HG03457 (cell line): ENCODE measurements at regions not wholly inside any gene's neighbourhood (a gene's known extent, or its start where the extent isn't known, plus 50 kb on each side); places are given as distances from the start of the nearest gene placed in this dataset.
"Not testable (repeated sequence)": the region's sequence is repeated elsewhere in the genome, so short reads cannot be mapped to it uniquely, and the experiment has no call there.

Experiments used
- ATAC-seq: cut with Tn5 transposase; IDR thresholded peaks from one replicate; pipeline ENCODE4 v1.9.1; 2021; ENCODE audit warnings: moderate number of reproducible peaks; ENCODE audit not compliant: unreplicated experiment

DNA sequence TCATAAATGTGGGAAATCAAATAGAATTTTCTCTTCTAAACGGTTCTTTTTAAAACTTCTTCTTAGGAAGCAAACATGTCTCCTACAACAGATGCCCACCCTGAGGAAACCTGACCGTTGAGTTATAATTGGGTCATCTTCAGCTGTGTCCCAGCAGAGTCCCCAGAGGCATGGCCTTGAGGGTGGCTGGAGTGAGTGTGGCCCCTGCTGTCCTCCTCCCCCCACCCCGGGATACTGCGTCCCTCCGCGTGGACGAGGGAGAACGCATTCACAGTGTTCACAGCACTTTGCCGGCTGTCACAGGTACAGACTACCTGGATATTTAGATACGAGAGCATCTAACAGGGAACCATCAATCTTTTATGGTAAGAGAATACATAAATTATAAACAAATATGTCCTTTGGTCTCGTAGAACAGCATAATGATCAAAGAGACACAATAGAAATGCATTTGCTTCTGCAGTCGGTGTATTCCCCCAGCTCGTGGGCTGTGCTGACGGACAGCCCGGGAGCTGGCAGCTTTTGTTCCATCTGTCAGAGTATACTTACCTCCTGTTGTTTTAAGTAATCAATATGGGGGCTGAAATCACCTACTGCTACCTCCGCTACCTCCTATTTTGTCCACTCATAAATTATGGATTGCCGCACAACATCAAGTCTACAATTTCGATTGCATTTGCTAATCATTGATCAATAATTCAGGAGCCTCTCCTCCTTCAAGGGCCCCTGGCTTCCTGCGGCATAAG is 214.7 kb downstream of the IRX2 start:
- ATAC-seq: no peak

DNA sequence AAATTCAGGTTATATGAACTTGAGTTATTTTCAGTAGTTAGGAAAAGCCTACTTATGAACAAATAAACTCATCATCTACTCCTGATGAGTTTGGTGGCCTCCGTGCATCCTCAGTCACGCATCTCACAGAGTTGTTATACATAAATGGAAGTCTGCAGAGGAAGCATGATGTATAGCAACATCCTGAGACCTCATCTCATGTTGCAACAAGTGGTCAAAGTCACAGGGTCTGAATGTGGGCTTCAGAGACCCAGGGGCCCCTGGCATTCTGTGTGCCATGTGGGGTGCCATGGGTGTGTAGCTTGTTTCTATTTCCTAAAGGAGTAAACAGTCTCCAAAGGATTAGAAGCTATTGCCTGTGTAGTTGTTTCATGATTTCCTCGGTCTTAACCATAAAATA is 216.5 kb downstream of the IRX2 start:
- ATAC-seq: no peak

DNA sequence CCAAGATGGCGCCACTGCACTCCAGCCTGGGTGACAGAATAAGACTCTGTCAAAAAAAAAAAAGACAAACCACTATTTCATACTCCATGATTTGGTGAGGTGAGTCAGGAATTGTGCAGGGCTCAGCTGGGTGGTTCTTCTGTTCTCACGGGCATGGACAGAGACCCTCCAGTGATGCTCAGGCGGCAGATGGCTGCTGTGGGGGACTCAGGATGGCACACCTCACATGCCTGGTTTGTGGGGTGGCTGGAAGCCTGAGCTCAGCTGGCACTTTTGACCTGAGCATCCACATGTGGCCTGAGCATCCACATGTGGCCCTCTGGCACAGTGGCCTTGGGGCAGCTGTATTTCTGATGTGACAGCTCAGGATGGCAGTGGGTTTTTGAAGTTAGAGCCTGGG is 217.2 kb downstream of the IRX2 start:
- no peak for ATAC-seq

GRCh38 chr5:2533848-2534247 is 217.6 kb downstream of the IRX2 start:
- ATAC-seq: not testable (repeated sequence)

DNA sequence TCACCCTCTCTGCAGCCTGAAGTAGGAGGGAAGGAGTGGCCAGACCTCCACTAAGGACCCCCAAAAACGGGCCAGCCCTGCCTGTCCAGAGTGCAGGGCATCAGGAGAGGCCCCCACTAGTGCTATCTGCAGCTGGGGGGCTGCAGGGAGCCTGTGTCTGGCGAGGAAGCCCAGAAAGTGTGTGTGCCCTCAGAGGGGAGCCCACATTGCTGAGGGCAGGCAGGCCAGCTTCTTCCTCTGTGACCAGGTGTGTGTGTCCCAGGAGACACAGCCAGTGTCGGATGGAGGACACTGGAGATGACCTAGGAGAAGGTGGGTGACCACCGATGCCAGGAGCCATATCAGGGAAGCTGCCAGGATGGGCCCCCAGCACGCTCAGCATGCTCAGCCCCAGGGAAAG is 218.7 kb downstream of the IRX2 start:
- ATAC-seq: no peak

DNA sequence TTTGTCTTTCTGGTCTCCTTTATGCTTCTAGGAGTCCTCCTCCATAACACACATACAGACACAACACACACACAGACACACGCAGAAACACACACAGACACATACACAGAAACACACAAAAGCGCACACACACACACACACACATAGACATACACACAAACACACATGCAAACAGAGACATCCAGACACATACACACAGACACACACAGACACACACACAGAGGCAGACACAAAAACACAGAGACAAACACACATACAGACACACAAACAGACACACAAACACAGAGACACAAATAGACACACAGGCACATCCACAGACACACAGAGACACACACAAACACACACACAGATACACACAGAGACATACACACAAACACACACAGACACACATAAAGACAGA is 220.2 kb downstream of the IRX2 start:
- no peak for ATAC-seq

- no peak for ATAC-seq
Observed at GRCh38 chr5:2530609-2531008, 220.9 kb downstream of the IRX2 start.

DNA sequence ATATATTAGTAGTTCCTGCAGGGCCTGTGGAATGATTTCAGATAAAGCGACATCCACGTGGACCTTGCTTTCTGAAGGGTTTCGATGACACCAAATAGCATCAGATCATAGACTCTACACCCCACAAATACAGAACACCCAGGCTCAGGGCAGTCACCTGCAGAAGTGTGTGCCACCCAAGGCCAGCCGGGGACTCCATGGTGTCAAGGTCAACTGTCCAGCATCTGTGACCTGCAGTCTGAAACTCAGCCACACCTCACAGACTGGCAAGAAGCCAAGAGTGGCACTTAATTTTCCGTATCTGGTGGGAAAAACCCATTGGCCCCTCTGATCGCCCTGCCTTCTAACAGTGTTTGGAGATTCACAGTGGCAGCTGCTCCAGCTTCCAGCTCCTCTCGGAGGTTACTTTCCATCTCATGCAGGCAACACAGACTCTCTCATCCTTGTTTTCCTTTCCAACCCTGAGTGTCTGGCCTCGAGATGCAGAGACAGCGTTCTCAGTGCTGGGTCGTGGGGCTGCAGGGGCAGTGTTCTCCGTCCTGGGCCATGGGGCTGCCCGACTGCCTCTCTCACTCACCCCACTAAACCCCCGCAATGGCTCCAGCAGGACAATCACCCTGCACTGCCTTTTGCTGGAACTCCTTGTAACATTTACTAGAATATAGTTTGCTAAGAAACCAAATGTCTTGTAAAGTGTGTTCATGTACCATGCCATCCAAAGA is 221.9 kb downstream of the IRX2 start:
- no peak for ATAC-seq

- no peak for ATAC-seq
Observed at GRCh38 chr5:2525351-2525750, 226.1 kb downstream of the IRX2 start.

GRCh38 chr5:2524620-2525019 is 226.9 kb downstream of the IRX2 start:
- no peak for ATAC-seq

DNA sequence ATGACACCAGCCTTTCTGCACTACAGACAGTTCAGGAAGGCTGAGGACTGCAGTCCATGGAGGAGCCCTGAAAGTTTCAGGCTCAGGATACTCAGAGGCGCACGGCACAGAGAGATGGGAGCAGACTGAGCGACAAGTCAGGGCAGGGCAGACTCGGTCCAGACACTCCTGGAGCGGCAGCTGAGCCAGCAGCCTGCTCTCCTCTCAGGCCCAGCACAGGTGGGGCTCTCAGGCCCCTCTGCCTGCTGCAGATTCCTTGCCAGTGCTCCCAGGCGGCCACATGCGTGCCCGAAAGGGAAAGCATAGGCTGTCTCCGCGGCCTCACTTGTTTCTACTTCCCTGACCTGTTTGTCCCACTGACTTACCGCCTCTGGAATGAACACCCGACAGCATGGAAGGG is 228.3 kb downstream of the IRX2 start:
- no peak for ATAC-seq

- ATAC-seq: no peak
Observed at GRCh38 chr5:2522372-2522771, 229.1 kb downstream of the IRX2 start.

DNA sequence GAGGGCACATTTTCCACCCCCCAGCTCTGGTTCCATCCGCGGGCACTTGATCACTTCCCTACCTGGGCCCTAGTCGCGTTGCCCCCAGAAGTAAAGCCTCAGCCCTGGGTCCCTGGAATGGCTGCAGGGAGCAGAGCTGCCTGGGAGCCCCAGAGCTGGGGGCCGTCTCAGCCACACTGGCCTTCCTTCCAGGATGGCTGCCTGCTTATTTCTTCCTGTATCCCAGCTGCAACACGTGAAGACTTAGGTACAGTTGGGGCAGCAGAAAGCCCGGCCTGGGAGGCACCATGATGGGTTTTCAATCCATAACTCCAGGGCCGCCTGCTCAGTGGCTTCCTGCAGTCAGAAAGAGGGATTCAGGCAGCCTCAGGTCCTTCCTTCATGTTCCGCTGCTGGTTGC is 232.3 kb downstream of the IRX2 start:
- no peak for ATAC-seq

GRCh38 chr5:2517451-2517850 is 234.0 kb downstream of the IRX2 start:
- ATAC-seq: no peak

DNA sequence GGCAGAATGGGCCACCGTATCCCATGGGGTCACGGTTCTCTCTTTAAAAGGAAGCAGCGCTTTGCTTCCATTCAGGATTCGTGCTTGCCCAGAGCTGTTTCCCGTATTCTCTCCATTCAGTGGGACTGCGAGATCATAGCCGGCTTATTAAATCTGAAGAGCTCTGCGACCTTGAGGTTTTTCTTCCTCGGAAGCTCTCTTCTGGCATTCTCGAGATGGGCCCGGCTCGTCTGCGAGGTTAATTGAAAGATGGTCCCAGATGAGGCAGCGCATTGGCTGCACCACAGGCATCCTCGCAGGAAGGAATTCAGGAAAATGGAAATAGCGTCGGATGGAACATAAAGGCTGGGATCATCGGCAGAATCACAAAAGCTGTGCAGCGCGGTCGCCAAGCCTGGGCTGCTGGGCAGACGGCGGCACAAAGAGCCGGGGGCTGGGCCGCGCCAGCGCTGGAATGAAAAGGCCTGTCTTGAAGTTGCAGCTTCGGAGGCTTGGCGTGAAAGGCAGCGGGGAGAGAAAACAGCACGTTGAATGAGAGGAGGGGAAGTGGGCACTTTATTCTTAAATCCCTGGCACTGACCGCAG is 236.2 kb downstream of the IRX2 start:
- ATAC-seq: no peak

- no peak for ATAC-seq
Observed at GRCh38 chr5:2514484-2514883, 237.0 kb downstream of the IRX2 start.

- no peak for ATAC-seq
Observed at GRCh38 chr5:2511706-2512105, 239.8 kb downstream of the IRX2 start.

- no peak for ATAC-seq
Observed at GRCh38 chr5:2511126-2511525, 240.4 kb downstream of the IRX2 start.

DNA sequence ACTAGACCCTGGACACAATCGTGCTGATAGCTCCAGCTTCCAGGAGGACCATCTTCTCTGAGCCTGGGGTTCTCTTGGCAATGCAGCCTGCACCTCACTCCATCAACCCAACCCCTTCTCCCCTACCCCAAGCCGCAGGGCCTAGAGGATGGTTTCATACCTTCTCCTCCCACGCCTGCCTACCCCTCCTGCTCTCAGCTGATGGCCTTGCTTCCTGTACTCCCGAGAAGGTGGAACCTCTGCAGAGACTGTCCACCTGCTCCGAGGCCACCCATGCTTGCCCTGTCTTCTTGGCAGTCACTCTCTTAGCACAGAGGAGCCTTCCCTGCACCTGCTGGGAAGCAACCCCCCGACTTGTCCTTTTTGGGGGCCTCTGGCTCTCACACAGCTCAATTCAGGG is 241.9 kb downstream of the IRX2 start:
- ATAC-seq: no peak

- ATAC-seq: no peak
Observed at GRCh38 chr5:2508514-2508913, 243.0 kb downstream of the IRX2 start.

GRCh38 chr5:2507611-2508010 is 243.9 kb downstream of the IRX2 start:
- ATAC-seq: no peak

GRCh38 chr5:2506603-2507002 is 244.9 kb downstream of the IRX2 start:
- ATAC-seq: no peak
